GM12878 (cell line): ENCODE measurements at regions not wholly inside any gene's neighbourhood (a gene's known extent, or its start where the extent isn't known, plus 50 kb on each side); places are given as distances from the start of the nearest gene placed in this dataset.

Source experiments
- CEBPB ChIP-seq, 2 experiments: fragments of 150-350 bp in 1 of 2; IDR thresholded peaks; 2 replicates each; pipeline ENCODE4 v1.6.1; 2012 to 2014; ENCODE audit warnings: low read depth in 2 of 2, low read length in 2 of 2, borderline replicate concordance in 1 of 2, inconsistent platforms in 1 of 2
- CTCF ChIP-seq, 3 experiments: IDR thresholded peaks in 2 of 3; conservative IDR thresholded peaks in 1 of 3; 2 replicates each; pipeline ENCODE4 v1.5.1; 2011; ENCODE audit warnings: low read depth in 3 of 3, low read length in 3 of 3, mild to moderate bottlenecking in 3 of 3, control low read depth in 2 of 3, moderate library complexity in 2 of 3, inconsistent platforms in 1 of 3, mixed read lengths in 1 of 3; ENCODE audit not compliant: control insufficient read depth in 2 of 3, insufficient read depth in 1 of 3; ENCODE audit errors: extremely low read depth in 1 of 3
- CUX1 ChIP-seq: IDR thresholded peaks from 2 replicates; pipeline ENCODE4 v1.6.1; 2012; ENCODE audit warnings: improper control_type of control experiment, low read depth, low read length; ENCODE audit not compliant: insufficient replicate concordance
- IRF3 ChIP-seq: fragments of 450-650 bp; IDR thresholded peaks from 2 replicates; pipeline ENCODE4 v1.6.1; 2014; ENCODE audit warnings: mild to moderate bottlenecking
- NFXL1 ChIP-seq: fragments of 450-650 bp; IDR thresholded peaks from 2 replicates; pipeline ENCODE4 v1.6.1; 2017; ENCODE audit warnings: antibody characterized with exemption, mild to moderate bottlenecking, borderline replicate concordance
- NKRF ChIP-seq: fragments of 450-650 bp; conservative IDR thresholded peaks from 2 replicates; pipeline ENCODE4 v1.6.1; 2017; ENCODE audit warnings: mild to moderate bottlenecking, moderate library complexity
- NRF1 ChIP-seq: conservative IDR thresholded peaks from 2 replicates; pipeline ENCODE4 v1.6.1; 2011; ENCODE audit warnings: mild to moderate bottlenecking, low read depth, low read length, improper control_type of control experiment
- POLR2A ChIP-seq: IDR thresholded peaks from 2 replicates; pipeline ENCODE4 v1.6.1; 2011; ENCODE audit warnings: low read depth, mild to moderate bottlenecking, low read length
- RUNX3 ChIP-seq: IDR thresholded peaks from 2 replicates; pipeline ENCODE4 v1.6.1; 2012; ENCODE audit warnings: low read length, inconsistent platforms
- SIN3A ChIP-seq: IDR thresholded peaks from 2 replicates; pipeline ENCODE4 v1.6.1; 2012; ENCODE audit warnings: low read depth, low read length, improper control_type of control experiment
- STAT1 ChIP-seq: fragments of 450-650 bp; conservative IDR thresholded peaks from 2 replicates; pipeline ENCODE4 v1.6.1; 2014; ENCODE audit warnings: antibody characterized with exemption, mild to moderate bottlenecking
- SUZ12 ChIP-seq: fragments of 200-600 bp; sonication (generic); IDR thresholded peaks from one replicate; pipeline ENCODE4 v1.6.1; 2018; ENCODE audit warnings: antibody characterized with exemption, mild to moderate bottlenecking; ENCODE audit not compliant: unreplicated experiment
- WRNIP1 ChIP-seq: IDR thresholded peaks from 2 replicates; pipeline ENCODE4 v1.6.1; 2011; ENCODE audit warnings: low read depth, low read length, improper control_type of control experiment, borderline replicate concordance

GRCh38 chr3:79898907-79899306 lies 131.1 kb upstream of the ROBO1 start:
- no peak for TF ChIP-seq SUZ12
- TF ChIP-seq WRNIP1 = no peak
- TF ChIP-seq IRF3 = no peak
- TF ChIP-seq POLR2A = no peak
- TF ChIP-seq CTCF (IDR thresholded peaks at IDR 0.05 in 2 of 3, conservative IDR thresholded peaks at IDR 0.05 in 1 of 3; ENCODE audit: control insufficient read depth in 2 of 3, extremely low read depth in 1 of 3, insufficient read depth in 1 of 3, low read depth in 3 of 3, low read length in 3 of 3) = no peak
- TF ChIP-seq CEBPB (IDR thresholded peaks at IDR 0.05; ENCODE audit: borderline replicate concordance in 1 of 2, low read depth in 2 of 2, low read length in 2 of 2) = no peak
- TF ChIP-seq SIN3A = no peak
- no peak for TF ChIP-seq NFXL1
- TF ChIP-seq CUX1 = no peak
- no peak for TF ChIP-seq STAT1
- TF ChIP-seq NKRF = no peak
- no peak for TF ChIP-seq RUNX3
- no peak for TF ChIP-seq NRF1
